GM12891 (cell line): ENCODE measurements at regions not wholly inside any gene's neighbourhood (a gene's known extent, or its start where the extent isn't known, plus 50 kb on each side); places are given as distances from the start of the nearest gene placed in this dataset.

Source experiments
- DNase-seq: peaks from one replicate; pipeline ENCODE4 v3.0.0; 2011; ENCODE audit warnings: low spot score; ENCODE audit not compliant: insufficient read length
- FAIRE-seq: peaks from 2 replicates; lab custom pipeline; 2011; peaks lifted over from hg19 to GRCh38; lab: Jason Lieb, UNC
- PAX5 ChIP-seq: IDR thresholded peaks from 2 replicates; pipeline ENCODE4 v1.6.1; 2011; ENCODE audit warnings: low read length, moderate library complexity, mild to moderate bottlenecking; ENCODE audit not compliant: insufficient read depth, severe bottlenecking
- POLR2A ChIP-seq: IDR thresholded peaks from 2 replicates; pipeline ENCODE4 v1.6.1; 2011; ENCODE audit warnings: low read depth, low read length, control low read depth
- POLR2AphosphoS5 ChIP-seq: IDR thresholded peaks from 2 replicates; pipeline ENCODE4 v1.6.1; 2011; ENCODE audit warnings: low read depth, low read length, control low read depth
- POU2F2 ChIP-seq: IDR thresholded peaks from 2 replicates; pipeline ENCODE4 v1.6.1; 2011; ENCODE audit warnings: low read depth, mild to moderate bottlenecking, control low read depth, low read length, moderate library complexity
- SPI1 ChIP-seq: IDR thresholded peaks from 2 replicates; pipeline ENCODE4 v1.6.1; 2011; ENCODE audit warnings: low read depth, low read length, control low read depth
- TAF1 ChIP-seq: IDR thresholded peaks from 2 replicates; pipeline ENCODE4 v1.6.1; 2011; ENCODE audit warnings: low read depth, low read length, control low read depth

DNA sequence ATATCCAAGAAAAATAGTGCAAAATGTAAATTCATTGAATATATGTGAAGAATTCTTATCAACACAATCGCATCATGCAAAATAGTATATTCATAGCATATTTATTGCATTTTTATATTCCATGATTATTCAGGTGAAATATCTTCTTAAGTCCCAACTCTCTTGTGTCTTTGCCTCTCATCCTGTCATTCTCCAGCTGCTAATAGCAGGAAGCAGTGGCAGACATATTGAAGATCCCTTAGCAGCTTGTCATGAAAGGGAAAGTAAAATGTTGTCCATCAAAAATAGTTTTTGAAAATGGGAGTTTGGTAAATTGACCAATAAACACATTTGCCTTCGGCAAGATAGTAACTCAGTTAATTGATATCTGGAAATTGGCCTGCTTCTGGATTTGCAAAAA, 265.3 kb upstream of the TGFBR2 start:
- no peak for FAIRE-seq
- DNase-seq: no peak
- TF ChIP-seq POLR2A: no peak
- TF ChIP-seq POU2F2: no peak
- no peak for TF ChIP-seq POLR2AphosphoS5
- no peak for TF ChIP-seq PAX5
- no peak for TF ChIP-seq TAF1
- no peak for TF ChIP-seq SPI1

DNA sequence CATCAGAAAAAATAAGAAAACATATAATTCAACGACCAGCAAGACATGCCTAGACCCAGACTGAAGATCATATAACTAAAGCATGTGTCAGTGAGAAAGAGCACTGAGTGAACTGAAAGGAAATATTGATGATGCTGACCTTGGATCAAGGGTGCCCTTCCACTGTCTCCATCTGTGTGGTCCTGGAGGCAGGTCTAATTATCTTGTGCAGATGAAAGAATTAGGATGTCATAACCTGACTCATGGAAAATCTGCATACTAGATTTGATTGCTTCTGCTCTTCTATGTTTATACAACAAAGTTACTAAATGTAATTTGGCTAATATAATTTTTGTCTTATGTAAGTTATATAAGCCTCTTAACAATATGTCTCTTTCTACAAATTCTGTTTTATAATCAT, 264.6 kb upstream of the TGFBR2 start:
- TF ChIP-seq SPI1 (no peak), PAX5 (no peak), POLR2AphosphoS5 (no peak), TAF1 (no peak), POU2F2 (no peak), POLR2A (no peak)
- FAIRE-seq (no peak), DNase-seq (no peak)

DNA sequence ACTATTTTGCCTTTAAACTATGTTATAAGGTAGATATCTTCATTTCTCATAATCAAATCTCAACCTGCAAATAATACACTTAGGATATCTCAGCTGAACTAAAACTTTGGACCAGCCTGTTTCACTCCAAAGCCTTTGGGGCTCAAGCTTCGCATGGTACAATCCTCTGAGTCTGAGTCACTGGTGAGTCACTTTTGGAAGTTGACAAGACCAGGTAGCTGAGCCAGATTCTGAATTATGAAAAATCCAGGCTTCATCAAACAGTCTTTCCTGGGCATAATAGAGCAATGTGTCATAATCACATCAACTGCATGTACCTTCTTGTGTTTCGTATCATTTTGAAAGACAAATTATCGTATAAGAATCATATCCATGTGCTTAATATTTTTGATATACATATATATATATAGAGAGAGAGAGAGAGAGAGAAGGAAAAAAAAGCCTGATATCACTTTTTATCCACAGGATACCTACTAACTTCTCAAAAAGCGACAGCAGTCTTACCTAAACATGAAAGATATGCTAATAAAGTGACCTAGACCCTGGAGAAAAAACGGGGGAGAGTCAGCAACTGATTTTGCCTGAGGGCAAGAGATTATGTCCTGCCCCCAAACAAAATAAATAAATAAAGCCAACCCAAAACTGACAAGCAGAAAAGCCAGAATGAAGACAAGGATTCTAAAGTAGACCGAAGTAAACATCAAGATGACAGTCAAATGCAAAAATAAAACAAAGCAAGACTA, 263.9 kb upstream of the TGFBR2 start:
- no peak for DNase-seq
- no peak for FAIRE-seq
- TF ChIP-seq POLR2AphosphoS5: no peak
- TF ChIP-seq POLR2A: no peak
- TF ChIP-seq SPI1: no peak
- no peak for TF ChIP-seq PAX5
- no peak for TF ChIP-seq TAF1
- TF ChIP-seq POU2F2: no peak

DNA sequence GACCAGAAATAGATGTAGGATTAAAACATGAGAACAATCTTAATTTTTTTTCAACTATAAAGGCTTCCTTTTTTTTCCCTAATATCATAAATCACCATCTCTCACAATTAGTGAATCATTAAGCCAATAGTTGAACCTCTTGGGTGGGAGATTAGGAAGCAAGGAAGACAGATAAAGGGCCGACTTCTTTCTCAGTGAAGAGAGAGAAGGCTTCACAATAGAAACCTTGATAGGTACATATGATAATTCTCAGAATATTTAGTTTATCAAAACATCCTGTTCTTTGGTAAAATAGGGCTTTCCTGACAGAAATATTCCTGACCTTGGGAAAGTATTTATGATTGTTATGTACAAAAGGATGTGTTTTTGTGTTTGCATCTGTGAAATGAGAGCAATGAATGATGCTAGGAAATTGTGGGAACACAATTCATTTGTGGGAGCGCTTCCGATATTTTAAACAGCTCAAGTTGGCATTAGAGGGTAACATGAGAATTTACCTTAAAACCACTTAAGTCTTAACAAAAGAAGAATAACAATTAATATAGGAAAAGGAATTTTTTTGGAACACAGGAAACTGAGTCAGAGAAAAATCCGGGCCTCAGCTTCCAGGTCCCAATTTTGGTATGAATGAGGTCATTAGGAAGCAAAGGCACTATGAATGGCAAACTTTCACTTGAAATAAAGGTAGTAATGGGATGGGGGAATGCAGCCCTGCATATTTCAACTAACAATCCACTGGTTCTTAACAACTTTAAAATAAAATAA, 263.2 kb upstream of the TGFBR2 start:
- no peak for TF ChIP-seq POU2F2
- TF ChIP-seq SPI1: no peak
- TF ChIP-seq POLR2AphosphoS5: no peak
- no peak for TF ChIP-seq TAF1
- no peak for TF ChIP-seq PAX5
- FAIRE-seq: no peak
- no peak for DNase-seq

DNA sequence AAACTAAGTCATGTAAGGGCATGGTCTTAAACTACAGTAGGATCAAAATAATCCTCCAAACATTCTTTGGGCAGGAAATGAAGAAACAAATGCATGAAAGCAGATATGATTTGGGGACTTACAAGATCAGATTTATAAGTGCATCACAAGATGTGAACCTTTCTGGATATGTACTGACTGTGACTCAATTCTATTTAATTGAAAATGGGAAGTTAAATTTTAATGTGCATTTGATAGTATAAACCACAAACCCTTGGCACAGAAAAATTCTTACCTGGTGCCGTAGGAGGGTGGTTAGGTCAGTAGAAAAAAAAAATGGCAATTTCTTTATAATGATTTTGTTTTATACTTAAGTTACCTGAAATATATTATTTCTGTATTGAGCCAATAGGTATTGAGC, 262.5 kb upstream of the TGFBR2 start:
- DNase-seq (no peak), FAIRE-seq (no peak)

DNA sequence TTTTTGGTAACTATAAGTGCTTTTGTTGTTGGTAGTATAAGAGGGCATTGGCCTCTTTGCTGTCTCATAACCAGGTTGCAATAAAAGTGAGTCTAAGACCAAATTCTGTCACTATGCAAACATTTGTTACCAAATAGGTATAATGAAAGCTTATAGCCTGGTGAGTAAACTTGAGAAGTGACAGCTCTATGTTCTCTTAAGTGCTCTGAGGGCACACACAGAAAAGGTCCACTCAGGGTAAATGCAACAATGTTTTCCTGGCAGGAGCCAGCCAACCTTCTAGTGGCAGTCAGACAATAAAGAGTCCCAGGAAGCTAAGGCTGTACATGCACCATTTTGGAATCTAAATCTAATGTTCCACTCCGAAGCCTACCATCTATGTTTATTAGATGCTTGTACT, 262.1 kb upstream of the TGFBR2 start:
- TF ChIP-seq POLR2A: no peak
- FAIRE-seq (no peak), DNase-seq (no peak)

More for the DNA sequence above, 262.5 kb upstream of the TGFBR2 start:
- TF ChIP-seq POLR2A: no peak

DNA sequence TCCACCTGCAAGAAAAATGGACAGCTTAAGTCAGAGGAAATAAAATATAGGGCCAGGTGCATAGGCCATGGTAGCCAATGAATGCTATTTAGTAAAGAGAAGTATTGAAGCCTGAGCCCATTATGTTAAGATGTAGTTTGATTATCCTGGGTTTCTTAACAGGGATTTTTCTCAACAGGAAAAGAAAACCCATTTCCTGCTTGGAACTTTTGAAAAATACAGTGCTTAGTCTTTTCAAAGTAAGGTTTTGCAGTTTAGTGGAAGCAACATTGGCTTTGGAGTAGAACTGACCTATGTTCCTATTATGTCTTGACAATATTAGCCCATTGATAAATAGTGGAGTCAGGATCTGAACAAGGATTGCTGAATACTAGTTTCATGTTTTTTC, 259.5 kb upstream of the TGFBR2 start:
- no peak for DNase-seq
- FAIRE-seq: no peak
- TF ChIP-seq PAX5 (no peak), POU2F2 (no peak), POLR2A (no peak), TAF1 (no peak), SPI1 (no peak), POLR2AphosphoS5 (no peak)

DNA sequence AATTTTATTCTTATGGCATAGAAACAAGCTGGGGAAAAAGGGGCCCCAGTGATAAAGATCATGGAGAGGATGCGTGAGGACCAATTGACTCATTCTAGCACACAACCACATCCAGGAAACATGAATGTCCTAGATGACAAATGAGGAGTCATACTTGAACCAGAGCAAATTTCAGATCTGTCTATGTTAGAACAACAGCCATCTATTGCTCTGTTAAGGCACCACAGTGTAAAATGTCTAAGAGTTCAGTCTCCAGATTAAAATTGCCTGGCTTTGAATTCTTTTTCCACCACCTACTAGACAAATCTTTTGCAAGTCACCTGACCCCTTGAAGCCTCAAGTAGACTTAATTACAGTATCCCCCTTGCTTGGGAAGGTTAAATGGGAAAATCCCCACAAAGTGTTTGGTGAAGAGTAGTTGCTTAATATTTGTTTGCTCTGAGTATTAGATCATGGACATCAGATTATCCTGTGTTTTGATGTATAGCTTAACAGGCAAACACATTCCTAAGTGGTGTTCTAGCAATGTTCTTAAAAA, 258.7 kb upstream of the TGFBR2 start:
- no peak for TF ChIP-seq SPI1
- TF ChIP-seq POLR2A: no peak
- no peak for TF ChIP-seq POLR2AphosphoS5
- no peak for TF ChIP-seq PAX5
- no peak for TF ChIP-seq TAF1
- no peak for TF ChIP-seq POU2F2
- DNase-seq (no peak), FAIRE-seq (peak; percentile 31)

DNA sequence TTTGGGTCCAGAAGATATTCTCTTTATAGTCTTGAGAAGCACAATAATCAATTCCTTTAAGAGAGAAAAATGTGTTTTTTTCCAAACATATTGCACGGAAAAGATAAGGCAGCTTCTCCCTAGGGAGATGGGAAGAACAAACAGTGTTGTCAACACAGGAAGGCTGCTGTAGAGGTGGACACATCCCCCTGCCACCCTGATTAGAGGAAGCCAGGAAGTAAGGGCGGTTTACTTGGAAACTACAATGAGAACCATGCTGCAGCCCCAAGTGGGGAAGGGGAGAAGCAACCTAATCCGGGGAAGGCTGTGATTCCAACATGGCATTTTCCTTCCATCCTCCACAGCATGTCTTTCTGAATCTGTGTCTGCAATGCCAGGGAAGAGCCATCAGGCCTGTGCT, 256.9 kb upstream of the TGFBR2 start:
- no peak for FAIRE-seq
- no peak for DNase-seq
- no peak for TF ChIP-seq POU2F2
- TF ChIP-seq SPI1: no peak
- TF ChIP-seq TAF1: no peak
- no peak for TF ChIP-seq POLR2AphosphoS5
- no peak for TF ChIP-seq PAX5
- TF ChIP-seq POLR2A: no peak

DNA sequence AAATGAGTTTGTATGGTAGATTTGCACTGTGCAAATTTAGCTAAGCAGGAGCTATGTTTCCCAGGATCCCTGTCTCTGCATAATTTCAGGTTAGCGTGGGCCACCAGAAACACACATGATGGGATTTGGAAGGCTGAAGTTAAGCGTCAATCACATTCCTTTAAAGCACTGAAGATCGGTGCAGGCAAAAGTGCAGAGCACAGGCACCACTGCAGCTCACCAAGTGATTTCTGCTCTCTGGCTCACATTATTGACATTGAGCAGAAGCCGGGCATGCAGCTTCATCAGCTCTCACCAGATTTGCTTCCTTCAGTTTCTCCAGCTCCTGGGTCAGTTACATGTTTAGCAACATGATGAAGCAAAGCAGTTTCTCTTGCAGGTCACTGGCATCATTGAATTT, 256.4 kb upstream of the TGFBR2 start:
- DNase-seq (no peak), FAIRE-seq (no peak)
- TF ChIP-seq SPI1: no peak
- no peak for TF ChIP-seq PAX5
- TF ChIP-seq POLR2AphosphoS5: no peak
- no peak for TF ChIP-seq POLR2A
- TF ChIP-seq POU2F2: no peak
- TF ChIP-seq TAF1: no peak

DNA sequence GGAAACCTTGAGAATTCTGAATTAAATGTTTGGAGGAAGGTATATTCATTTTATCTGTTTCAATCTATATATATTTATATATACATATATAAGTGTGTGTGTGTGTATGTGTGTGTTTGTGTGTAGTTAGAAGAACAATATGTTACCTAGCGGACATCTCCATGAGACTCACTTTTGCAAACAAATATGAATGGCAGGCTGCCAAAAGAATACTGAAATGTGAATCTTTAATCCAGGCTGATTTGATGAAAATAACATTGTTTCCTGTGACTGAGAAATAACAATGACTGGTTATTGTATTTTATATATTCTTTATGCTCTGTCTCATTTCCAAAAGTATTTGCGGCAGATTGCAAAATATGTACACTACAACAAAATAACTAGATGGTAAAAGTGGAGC, 255.5 kb upstream of the TGFBR2 start:
- FAIRE-seq (no peak), DNase-seq (no peak)
- TF ChIP-seq TAF1 (no peak), POU2F2 (no peak), POLR2AphosphoS5 (no peak), PAX5 (no peak), POLR2A (no peak), SPI1 (no peak)
